ENCODE measurements at regions not wholly inside any gene's neighbourhood (a gene's known extent, or its start where the extent isn't known, plus 50 kb on each side); places are given as distances from the start of the nearest gene placed in this dataset.

DNA sequence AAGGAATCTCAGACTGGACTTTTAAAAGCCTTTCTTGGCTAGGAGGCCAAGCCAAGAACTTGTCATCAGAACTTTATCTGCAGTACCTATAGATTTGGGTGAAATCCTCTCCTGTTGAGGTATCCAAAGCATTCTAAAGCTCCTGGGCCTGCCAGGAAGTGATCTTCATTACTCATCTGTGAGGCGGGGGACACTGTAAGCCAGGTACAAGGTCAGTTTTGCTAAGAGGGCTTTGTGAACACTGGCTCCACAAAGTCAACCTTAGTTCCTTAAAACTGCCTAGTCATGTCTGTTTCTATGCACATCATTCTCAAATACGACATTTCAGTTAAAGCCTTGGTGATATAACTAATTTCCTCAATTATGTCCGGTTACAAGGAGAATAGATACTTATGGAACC is 236.7 kb downstream of the PIK3R1 start:
- DNase-seq, result no peak

DNA sequence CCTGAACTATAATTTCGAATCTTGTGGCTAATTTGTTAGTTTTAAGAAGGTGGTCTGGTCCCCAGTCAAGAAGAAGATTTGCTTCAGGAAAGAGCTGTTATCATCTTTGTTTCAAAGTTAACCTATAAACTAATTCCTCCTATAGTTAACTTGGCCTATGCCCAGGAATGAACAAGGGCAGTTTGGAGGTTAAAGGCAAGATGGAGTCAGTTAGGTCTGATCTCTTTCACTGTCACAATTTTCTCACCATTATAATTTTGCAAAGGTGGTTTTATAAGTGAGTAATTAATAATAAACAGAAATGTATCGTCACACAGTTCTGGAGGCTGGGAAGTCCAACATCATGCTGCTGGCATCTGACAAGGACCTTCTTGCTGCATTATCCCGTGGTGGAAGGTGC is 238.6 kb downstream of the PIK3R1 start:
- DNase-seq, result no peak

DNA sequence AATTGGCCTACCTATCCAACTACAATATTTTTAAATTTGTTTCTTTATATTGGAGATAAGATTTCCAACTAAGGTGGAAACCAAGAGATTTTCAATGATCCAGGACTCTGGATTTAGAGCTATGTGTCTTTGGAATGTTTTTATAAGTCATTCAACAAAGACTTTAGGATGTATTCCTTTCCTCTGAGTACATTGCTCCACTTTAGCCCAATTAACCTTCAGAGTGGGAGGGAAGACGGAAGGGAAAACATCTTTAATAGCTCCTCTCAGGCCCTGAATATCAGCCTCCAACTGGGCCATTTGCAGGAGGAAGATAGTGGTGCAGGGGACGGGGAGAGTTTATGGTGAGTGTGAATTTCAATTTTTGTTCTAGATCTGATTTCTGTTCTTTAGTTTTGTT is 239.2 kb downstream of the PIK3R1 start:
- no peak for DNase-seq

DNA sequence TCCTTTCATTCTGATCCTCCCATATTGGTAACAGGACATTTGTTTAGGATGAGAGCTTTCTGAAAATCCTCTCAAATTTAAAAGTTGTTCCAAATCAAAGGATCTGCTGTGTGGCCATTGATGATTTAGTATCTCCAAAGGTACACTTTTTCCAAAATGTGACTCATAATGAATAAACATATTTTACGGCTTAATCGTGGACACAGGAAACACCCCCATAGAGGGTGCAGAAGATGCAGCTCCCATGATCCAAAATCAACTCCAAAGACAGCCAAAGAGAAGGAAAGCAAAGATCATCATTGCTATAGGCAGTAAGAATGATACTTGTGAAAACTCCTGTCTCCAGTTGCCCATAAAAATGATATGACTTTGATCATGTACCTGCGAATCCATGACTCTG is 239.7 kb downstream of the PIK3R1 start:
- no peak for DNase-seq

DNA sequence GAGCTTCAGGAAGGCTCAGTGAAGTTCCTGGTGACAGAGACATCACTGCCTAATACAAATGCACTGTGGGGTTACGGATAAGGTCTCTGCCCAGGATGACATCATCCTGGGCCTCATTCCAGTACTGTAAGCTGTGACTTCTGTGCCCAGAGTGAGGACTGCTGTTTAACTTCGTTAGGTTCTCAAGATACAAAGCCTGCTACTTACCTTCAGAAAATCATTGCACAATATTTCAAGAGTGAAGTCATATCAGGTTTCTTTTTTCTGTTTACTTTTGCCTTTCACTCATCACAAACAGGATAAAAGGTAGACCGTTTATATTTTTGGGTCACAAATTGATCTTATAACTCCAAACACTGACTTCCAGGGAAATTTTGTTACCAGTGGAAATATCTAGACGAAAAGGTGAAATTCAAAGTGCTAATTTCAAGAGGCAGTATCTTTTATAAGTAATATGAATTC is 241.2 kb downstream of the PIK3R1 start:
- no peak for DNase-seq

DNA sequence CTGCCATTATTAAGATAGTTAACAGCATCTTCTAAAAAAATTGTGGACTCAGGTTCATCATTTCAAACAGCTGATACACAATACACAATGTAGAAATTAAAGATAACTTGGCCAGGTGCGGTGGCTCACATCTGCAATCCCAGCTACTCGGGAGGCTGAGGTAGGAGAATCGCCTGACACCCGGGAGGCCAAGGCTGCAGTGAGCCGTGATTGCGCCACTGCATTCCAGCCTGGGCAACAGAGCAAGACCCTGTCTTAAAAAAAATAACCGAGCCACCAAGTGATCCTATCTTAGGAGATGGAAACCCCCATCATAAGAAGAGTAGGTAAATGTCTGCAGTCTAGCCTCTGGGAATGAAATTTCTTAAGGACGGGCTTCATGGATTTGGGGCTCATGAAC is 241.7 kb downstream of the PIK3R1 start:
- no peak for DNase-seq

DNA sequence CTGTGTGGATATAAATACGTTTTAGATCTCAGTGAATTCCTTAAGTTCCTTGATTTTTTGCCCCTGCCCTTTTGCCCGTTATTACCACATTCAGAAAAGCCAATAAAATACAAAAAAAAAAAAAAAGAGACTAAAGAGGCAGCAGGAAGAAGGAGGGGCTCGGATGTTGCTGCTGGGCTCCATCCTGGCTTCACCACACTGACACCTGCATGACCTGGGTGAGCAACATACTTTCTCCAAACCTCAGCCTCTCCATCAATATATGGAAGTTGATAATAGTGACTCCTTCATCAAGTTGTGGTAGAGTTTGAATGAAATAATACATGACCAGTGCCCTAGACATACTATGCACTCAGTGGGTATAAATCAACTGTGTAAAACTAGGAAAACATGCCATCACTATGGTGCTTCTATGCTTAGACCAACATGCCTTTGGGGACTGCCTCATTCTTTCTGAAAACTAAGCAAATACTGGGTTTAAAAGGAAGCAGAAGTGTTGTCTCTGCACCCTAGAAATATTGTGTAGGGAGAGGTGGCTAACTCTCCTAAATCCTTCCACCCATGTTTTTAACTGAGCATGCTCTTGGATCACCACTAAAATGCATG is 243.0 kb downstream of the PIK3R1 start:
- no peak for DNase-seq

DNA sequence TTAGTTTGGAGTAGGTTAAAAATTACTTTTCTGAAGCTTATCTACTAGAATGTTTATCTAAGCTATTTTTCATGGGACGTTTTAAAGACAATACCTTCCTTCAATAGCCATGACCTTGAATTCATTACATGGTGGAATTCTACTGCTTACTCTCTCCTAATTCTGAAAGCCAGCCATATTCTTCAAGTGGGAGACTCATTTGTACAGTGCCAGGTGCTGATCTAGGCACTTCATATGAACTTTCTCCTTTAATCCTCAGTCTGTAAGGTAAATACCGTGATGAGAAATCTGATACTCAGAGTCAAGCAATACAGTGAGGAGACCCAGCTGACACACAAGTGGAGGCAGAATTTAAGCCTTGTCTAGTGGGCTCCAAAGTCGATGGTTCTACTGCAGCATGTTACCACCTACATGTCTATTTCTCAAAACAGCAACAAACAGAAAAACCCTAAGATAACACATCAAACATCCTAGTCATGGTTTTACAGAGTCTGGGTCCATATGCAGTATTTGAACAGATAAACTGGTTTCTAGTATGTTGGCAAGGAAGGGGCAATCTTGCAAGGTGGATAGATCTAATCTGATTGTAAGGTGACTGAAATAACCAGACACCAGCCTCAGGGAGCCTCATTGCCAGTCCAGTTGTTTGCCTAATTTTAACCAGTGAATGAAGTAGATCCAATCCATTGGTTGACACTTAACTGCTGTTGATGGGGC is 243.7 kb downstream of the PIK3R1 start:
- DNase-seq, result no peak

DNA sequence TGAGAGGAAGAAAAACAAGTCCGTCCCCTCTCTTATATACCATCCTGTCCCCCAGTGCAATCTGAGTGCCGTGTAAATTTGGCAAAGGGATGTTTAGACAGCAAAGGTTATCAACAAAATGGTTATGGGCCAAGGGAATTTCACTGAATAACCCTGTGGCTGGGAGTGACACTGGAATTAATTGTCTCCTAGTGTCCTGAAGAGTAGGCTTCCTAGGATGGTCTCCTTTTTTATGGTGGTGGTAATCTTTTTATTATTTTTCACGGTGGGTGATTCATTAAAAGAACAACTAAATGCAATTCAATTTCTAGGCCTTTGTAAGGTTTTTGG is 244.2 kb downstream of the PIK3R1 start:
- no peak for DNase-seq

DNA sequence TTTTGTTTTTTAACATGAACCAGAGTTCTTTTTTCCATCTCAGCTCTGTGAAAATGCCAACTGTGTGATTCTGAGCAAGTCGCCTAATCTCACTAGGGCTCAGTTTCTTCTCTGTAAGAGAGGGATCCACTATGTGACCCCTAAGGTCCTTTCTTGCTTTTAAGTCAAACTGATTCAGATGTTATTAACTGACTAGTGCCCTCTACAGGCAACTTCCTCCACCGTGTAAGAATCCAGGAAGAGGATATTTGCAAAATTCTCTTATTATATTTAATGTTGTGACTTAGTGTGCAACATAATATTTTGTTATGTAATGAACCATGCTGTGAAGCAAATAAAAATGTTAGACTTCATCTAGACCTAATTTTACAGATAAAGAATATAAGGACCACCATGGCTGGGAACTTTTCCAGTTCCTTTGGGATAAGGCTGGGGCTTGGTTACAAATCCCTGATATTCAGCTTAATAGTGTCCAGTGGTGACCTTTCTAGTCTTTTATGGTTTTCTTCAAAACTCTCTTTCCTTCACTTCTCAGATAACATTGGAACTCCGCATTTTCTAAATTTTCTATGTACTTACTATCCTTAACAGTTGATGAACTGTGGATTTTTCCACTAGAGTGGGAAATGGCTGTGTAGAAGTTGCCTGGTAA is 244.7 kb downstream of the PIK3R1 start:
- DNase-seq, result no peak

DNA sequence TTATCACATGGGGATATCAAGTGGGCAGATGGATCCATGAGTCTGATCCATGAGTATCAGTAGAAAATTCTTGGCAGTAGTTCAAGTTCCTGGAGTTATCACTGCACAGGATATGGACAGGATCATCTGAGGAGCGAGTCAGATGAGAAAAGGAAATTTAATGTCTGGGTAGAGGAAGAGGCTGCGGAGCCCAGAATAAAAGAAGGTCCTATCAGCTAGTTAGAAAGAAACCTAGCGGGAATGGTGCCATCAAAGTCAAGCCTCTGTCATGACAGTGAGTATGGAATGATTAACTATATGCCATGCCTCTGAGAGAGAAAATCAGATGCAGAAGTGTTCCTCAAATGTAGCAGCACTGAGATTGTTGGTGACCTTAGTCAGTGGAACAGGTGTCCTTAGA is 248.1 kb downstream of the PIK3R1 start:
- DNase-seq, result no peak

DNA sequence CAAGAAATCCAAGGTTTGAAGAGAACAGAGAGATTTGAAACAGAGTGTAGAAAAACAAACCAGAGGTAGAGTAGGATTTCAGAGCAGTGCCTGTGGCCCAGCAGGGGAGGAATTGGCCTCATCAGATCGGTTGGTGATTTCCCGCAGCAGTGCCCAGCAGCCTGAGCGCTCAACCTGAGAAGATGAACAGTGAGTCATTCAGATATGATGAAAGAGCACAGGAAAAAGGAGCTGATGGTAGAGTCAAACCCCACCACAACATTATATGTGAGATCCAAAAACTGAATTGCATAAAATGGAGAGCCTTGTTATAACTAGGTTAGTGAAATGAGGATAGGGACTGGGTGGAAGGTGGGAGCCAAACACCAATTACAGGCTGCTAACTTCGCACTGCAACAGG is 248.9 kb downstream of the PIK3R1 start:
- no peak for DNase-seq

DNA sequence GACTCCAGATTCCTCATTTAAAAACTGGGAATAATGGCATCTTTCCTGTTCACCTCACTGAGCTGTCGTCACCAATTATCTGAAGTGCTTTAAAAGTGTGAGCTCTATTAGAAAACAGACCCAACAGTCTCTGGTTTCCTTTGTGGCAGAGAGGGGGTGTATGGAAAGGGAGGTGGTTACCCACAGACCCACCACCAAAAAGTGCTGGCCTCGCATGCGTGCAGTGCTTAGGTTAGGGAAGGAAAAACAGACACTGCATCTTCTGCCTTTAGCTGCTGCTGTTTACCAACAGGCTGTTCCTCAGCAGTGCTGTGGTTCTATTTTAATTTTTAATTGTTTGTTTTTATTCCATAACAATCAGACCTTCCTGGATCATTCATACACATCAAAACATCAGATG is 249.6 kb downstream of the PIK3R1 start:
- DNase-seq, result no peak

DNA sequence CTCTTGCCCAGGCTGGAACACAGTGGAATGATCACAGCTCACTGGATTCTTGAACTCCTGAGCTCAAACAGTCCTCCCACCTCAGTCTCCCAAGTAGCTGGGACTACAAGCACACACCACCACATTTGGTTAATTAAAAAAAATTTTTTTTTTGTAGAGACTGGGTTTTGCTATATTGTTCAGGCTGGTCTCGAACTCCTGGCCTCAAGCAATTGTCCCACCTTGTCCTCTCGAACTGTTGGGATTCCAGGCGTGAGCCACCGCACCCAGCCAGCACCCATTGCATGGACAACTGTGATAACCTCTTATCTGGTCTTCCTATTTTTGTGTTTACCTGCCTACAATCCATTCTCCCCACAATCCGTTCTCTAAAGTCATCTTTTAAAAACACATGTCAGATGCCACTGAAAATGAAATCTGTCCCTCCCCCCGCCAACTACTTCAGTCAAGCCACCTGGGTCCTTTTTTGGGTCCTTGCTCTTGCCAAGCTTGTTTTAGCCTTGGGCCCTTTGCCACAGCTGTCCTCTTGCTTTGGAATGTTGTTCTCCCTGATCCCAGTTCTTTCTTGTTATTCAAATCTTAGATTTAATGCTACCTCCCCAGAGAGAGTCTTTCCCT is 250.5 kb downstream of the PIK3R1 start:
- DNase-seq, result no peak

DNA sequence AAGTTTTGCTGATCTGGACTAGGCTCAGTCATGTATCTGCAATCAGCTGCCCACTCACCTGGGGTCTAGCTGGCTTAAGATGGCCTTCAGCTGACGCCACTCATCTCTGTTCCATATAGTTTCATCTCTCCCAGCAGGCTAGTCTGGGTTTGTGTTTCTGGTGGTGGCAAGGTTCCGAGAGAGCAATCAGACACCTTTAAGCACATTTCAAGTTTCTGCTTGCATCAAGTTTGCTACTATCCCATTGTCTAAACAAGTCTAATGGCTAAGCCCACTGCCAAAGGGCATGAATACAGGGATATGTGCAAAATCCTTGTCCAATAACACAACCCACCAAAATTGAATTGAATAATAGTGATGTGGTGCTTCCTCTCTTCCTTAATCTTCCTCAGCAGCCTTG is 251.7 kb downstream of the PIK3R1 start:
- no peak for DNase-seq

DNA sequence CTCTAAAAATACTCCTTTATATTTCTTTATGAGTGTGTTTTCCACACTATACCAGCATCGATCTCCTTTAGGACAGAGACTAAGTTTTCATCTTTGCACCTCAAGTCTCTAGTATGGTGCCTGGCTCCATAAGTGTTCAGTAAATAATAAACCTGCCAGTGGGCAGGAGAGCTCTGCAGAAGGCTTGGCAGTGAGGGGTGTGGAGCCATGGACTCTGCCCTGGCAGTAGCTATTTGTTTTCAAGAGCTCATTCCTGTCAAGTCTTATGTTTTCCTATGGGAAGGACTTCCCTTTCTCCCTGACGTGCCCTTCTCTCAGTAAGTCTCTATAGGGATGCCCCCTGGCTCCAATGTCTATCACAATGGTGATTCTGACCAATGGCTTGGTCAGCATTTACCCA is 252.2 kb downstream of the PIK3R1 start:
- no peak for DNase-seq

DNA sequence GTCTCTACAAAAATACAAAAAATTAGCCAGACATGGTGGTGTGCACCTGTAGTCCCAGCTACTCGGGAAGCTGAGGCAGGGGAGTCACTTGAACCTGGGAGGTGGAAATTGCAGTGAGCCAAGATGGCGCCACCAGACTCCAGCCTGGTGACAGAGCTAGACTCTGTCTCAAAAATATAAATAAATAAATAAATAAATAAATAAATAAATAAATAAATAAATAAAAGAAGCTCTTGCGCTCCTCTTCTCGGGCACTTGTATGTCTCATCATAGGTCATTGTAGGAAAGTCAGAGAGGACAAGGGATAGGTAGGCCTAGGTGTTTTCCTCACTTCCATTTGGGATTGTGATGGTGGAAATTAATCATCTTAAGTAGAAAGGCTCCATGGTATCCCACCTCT is 252.8 kb downstream of the PIK3R1 start:
- DNase-seq, result no peak

DNA sequence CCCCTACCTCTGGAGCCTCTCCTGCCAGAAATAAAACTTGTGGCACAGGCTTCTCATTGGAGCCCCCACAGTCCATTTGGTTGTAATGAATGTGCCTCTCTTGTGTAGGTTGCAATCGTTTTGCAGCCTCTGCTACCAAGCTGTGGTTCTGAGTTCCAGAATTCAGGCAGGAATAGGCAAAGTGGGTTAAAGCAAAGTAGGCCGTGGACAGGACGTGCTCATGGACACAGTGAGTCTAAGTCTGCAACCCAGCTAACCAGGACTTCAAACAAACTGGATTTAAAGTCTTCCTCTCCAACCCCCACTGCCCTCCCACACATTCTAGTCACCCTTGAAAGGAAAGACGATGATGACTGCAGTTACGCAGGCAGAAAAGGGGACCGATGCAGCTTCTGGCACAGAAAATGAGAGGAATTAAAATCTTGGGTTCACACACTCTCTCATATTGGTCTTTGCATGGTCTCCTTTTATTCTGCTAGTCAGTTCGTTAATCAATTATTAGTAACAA is 260.0 kb downstream of the PIK3R1 start:
- DNase-seq, result no peak

DNA sequence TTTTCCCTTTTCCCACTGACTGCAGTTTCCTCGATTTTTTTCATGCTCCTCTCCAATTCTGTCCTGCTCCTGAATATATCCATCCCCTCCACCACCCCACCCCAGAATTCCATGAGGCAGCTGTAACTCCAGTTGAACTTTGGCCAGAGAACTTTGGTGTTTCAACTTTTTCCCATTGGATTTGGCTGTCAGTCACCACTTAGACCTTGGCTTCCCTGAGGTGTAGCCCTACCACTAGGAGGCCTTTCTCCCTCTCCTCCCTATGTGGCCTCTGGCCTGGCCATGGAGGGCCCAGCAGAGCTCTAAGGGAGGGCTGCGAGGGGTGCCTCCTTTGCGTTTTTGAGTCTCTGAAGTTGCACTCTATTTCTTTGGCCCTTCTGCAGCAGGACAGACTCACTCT is 261.3 kb downstream of the PIK3R1 start:
- no peak for DNase-seq

DNA sequence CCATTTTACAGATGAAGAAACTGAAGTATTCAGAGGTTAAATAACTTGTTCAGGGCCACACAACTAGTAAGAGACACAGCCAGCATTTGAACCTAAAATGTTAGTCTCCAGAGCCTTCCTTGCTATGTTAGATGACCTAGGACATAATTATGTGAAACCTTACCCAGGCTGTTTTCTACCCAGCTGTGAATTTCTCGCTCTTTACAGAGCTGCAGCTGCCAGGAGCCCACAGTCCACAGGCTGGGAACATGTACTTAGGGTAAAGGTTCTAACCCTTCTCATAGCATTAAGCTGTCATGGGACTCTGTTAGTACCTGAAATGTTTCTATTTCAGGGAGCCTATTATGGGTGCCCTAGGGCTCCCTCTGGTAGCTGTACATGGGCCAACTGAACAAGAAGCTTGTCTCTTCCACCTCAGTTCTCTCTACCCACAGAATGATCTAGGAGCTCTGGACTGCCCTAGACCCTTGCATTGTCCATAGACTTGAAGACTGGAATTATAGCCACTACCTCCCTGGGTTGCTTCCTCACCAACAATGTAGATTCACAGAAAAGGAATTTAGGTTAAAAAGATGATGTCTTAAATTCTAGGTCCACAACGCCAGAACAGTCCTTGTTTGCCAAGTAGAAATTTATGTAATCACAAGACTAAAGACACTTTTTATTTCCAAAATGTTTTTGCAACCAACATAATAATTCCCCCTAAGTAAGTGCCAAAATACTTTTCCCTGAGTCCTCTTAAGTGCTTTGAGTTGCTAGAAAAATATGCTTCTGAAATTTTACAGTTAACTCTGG is 262.9 kb downstream of the PIK3R1 start:
- DNase-seq, result no peak

DNA sequence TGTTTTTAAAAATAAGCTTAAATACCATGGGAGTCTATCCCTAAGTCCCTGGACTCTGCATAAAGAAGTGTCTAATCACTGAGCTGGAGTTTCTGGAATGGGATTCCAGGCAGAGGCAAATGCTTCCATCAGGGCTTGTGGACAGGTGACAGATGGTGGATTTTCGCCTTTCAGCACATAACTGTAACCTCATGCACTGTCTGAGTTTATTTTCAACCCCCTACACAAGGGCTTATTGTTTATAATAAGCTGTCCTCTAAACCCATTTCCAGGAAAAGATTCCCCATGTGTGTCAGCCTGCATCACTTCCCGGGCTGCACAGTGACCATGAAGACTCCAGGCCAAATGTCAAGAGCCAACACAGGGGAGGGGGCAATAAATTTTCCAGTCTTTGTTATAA is 264.0 kb downstream of the PIK3R1 start:
- DNase-seq, result no peak

DNA sequence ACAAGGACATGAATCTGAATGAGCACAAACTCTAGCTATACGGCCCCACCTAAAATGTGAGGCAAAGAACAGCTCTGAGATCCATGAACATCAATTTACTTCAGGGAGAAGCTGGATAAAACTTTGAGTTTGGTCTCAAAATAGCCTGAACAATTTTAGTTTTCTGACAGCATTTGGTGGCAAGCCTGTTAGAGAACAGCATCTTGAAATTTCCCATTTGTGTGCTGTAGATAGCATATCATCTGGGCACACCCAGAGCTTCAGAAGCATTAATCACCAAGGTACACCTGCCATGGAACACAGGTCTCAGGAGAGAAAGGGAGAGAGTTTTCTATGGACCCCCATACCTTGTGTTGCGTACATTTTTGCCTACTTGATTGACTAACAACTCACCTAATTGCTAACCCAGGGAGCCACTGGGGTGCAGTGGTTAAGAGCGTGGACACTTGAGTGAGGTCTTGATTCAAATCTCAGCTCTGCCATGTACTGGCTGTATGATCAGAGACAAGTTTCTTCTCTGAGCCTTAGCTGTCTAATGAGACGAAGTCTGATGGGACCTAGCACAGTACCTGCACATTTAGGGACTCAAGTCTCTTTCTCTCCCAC is 264.9 kb downstream of the PIK3R1 start:
- no peak for DNase-seq
